IgD-negative memory B cell (primary cell): ENCODE measurements at regions not wholly inside any gene's neighbourhood (a gene's known extent, or its start where the extent isn't known, plus 50 kb on each side); places are given as distances from the start of the nearest gene placed in this dataset.
A peak's percentile ranks its signal among the peaks of the same experiment; 100 is the strongest.

Source experiments
- H3K27ac Mint-ChIP-seq, 3 donors: one replicate each; pipeline ENCODE4 v1.8.0; 2020 to 2022; ENCODE audit warnings: mild to moderate bottlenecking in 3 of 3, mixed read lengths in 3 of 3, moderate library complexity in 1 of 3
- H3K27me3 Mint-ChIP-seq: one replicate; pipeline ENCODE4 v1.8.0; 2021; ENCODE audit warnings: mixed read lengths
- H3K36me3 Mint-ChIP-seq: one replicate; pipeline ENCODE4 v1.8.0; 2020; ENCODE audit warnings: mild to moderate bottlenecking, mixed read lengths
- H3K4me1 Mint-ChIP-seq, 3 donors: one replicate each; pipeline ENCODE4 v1.8.0; 2020 to 2022; ENCODE audit warnings: mixed read lengths in 3 of 3, mild to moderate bottlenecking in 1 of 3
- H3K4me3 Mint-ChIP-seq, 4 donors: one replicate each; pipeline ENCODE4 v1.8.0; 2020 to 2022; ENCODE audit warnings: mild to moderate bottlenecking in 4 of 4, mixed read lengths in 4 of 4, moderate library complexity in 3 of 4
- H3K9me3 Mint-ChIP-seq, 3 donors: one replicate each; pipeline ENCODE4 v1.8.0; 2020 to 2021; ENCODE audit warnings: mixed read lengths in 3 of 3, mild to moderate bottlenecking in 1 of 3

DNA sequence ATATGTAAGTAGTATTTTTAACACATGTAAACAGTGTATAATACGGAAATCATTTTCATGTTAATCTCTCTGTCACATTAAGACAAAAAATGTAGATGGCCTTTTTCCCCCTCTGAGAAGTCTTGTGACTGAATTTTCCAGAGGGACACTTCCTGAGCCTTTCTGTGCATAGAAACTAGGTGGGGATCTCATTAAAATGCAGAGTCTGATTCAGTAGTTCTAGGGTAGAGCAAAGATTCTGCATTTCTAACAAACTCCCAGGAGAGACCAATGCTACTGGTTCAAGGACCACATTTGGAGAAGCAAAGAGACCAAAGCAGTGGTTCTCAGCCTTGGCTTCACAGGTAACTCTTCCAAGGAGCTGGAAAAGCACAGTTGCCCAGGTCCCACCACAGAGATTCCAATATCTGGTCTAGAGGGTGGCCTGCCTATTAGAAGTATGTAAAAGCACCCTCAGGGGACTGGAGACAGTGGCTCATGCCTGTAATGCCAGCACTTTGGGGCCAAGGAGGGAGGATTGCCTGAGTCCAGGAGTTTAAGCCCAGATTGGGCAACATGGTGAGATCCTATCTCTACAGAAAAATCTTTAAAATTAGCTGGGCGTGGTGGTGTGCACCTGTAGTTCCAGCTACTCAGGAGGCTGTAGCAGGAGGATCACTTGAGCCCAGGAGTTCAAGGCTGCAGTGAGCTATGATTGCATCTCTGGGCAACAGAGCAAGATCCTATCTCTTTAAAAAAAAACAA is 378.5 kb downstream of the KIF16B start:
- Mint-ChIP-seq H3K27ac (no peak overlapping the region), H3K27me3 (no peaks in the 10 kb centered on the region), H3K9me3 (peaks cover 0 to 6% (median 0%) of the 10 kb centered on the region in 3 donors)

DNA sequence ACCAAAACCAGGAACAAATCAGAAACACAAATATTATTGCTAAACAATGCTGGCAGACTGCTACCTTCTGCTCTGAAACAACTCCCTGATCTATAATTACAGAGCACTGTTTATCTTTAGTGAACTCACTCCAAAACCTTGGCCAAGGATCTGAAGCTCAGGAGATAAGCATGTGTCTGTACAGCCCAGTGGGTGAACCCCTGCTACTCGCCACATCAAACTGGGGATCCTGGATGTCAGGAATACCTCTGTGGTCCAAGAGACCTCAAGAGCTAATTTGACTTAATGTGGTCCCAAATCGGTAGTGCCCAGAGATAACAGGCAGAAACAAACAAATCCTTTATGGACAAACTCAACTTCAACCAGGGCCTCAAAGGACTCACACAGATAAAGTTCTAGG is 381.8 kb downstream of the KIF16B start:
- Mint-ChIP-seq H3K4me3 (no peak overlapping the region), H3K4me1 (no peaks in the 10 kb centered on the region), H3K27me3 (no peaks in the 10 kb centered on the region), H3K9me3 (no peaks in the 10 kb centered on the region), H3K36me3 (no peaks in the 10 kb centered on the region), H3K27ac (no peak overlapping the region)

More for the DNA sequence above, 378.5 kb downstream of the KIF16B start:
- no peaks in the 10 kb centered on the region for H3K4me1 Mint-ChIP-seq
- H3K36me3 Mint-ChIP-seq, result no peaks in the 10 kb centered on the region
- H3K4me3 Mint-ChIP-seq, result no peak overlapping the region

DNA sequence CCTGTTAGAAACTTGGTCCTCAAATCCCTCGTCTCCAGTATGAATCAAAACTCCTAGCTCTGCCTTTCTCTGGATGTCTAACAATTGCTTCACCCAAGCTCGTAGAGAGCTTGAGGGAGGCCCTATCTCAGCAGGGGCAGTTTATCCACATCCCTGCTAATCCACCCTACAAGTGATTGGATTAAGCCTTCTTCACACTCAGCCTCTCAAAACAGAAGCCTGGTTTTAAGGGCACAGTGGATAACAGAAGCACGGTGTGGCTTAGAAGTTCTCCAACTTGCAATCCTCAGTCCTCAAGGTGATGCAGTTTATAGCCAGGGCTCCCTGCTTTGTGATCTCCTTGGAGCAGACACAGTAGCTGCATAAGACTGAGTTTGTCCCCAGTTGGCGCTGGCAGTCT is 383.9 kb downstream of the KIF16B start:
- Mint-ChIP-seq H3K4me1 (no peaks in the 10 kb centered on the region), H3K36me3 (no peaks in the 10 kb centered on the region), H3K27me3 (no peaks in the 10 kb centered on the region), H3K4me3 (no peak overlapping the region), H3K9me3 (no peaks in the 10 kb centered on the region), H3K27ac (no peak overlapping the region)

DNA sequence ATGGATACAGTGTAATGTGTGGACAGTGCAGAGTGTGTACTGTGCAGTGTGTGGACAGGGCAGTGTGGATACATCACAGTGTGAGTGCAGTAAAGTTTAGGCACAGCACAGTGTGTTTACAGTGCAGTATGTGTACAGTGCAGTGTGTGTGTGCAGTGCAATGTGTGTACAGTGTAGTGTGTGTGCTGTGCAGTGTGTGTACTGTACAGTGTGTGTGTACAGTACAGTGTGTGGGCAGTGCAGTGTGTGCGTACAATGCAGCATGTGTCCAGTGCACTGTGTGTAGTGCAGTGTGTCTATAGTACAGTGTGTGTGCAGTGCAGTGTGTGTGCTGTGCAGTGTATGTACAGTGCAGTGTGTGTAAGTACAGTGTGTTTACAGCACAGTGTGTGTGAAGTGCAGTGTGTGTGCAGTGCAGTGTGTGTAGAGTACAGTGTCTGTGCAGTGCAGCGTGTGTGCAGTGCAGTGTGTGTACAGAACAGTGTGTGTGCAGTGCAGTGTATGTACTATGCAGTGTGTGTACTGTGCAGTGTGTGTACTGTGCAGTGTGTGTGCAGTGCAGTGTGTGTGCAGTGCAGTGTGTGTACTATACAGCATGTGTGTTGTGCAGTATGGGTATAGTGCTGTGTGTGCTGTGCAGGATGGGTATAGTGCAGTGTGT is 385.2 kb downstream of the KIF16B start:
- Mint-ChIP-seq H3K36me3 (no peaks in the 10 kb centered on the region), H3K27me3 (no peaks in the 10 kb centered on the region), H3K4me1 (no peaks in the 10 kb centered on the region), H3K27ac (no peak overlapping the region), H3K9me3 (no peaks in the 10 kb centered on the region), H3K4me3 (no peak overlapping the region)

DNA sequence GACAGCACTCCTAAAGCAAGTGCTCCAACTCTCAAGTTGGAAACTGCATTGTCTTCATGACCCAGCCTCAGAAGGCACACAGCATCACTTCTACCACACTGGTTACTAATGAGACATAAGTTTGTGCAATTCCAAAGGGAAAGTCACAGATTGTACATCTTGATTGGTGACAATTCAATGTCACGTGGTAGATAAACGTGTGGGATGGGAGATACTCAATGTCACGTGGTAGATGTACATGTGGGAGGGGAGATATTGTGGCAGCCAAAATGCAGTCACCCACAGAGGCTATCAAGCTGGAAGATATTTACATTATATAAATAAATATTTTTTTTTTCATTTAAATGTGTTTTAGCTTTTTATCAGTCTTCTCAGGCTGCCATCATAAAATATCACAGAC is 393.3 kb downstream of the KIF16B start:
- Mint-ChIP-seq H3K9me3 (peaks cover 0 to 6% (median 4%) of the 10 kb centered on the region in 3 donors), H3K4me1 (peaks cover 0 to 4% (median 0%) of the 10 kb centered on the region in 3 donors), H3K27me3 (no peaks in the 10 kb centered on the region), H3K4me3 (no peak overlapping the region), H3K27ac (no peak overlapping the region), H3K36me3 (peaks cover 2% of the 10 kb centered on the region)

DNA sequence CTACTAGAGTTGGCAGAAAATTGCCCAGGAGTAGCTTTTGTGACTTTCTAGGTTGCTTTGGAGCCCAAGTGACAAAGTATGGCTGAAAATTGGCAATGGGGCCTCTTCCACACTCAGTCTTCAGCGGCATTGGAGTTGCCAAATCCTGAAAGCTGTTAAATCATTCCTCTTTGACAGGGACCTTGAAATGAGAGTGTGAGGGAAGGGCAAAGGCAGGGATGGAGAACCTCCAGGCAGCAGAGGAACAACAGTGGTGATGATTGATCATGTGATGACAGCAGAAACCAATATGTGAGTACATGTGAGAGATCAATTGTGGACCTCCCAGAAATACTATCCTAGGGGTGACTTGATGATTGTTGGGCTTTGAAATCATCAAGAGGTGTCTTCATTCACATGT is 393.9 kb downstream of the KIF16B start:
- H3K27ac Mint-ChIP-seq, result no peak overlapping the region
- H3K4me1 Mint-ChIP-seq, result peaks cover 0 to 6% (median 1%) of the 10 kb centered on the region in 3 donors
- peaks cover 2% of the 10 kb centered on the region for H3K36me3 Mint-ChIP-seq
- H3K9me3 Mint-ChIP-seq, result peaks cover 0 to 6% (median 4%) of the 10 kb centered on the region in 3 donors
- no peak overlapping the region for H3K4me3 Mint-ChIP-seq
- H3K27me3 Mint-ChIP-seq, result no peaks in the 10 kb centered on the region

DNA sequence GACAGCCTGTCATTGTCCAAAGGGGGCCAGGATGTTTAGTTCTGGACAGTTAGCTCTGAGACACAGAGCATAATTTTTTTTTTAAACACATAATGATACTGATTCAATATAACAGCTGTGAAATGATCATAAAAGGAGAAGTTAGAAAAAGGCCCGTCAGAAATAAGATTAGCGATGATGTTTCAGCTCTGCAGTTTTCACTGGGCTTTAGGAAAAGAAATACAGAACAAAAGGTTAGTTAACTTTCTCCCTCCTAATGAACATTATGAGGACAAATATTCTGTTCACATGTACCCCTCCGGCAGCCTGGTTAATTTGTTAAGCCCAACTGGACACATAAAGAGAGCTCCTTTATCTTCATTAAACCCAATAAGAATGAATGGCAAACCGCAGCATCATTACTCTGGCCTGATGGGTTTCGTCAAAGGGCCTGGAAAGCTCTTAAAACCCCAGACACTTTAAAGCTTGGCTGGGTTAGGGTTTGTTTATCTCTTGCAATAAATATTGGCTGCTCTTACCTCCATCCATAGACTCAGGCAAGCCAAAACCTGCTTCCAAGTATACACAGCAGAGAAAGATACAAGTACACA is 394.6 kb downstream of the KIF16B start:
- peaks cover 0 to 6% (median 4%) of the 10 kb centered on the region in 3 donors for H3K9me3 Mint-ChIP-seq
- no peak overlapping the region for H3K27ac Mint-ChIP-seq
- peaks cover 0 to 6% (median 1%) of the 10 kb centered on the region in 3 donors for H3K4me1 Mint-ChIP-seq
- no peaks in the 10 kb centered on the region for H3K27me3 Mint-ChIP-seq
- peaks cover 2% of the 10 kb centered on the region for H3K36me3 Mint-ChIP-seq
- H3K4me3 Mint-ChIP-seq, result no peak overlapping the region

DNA sequence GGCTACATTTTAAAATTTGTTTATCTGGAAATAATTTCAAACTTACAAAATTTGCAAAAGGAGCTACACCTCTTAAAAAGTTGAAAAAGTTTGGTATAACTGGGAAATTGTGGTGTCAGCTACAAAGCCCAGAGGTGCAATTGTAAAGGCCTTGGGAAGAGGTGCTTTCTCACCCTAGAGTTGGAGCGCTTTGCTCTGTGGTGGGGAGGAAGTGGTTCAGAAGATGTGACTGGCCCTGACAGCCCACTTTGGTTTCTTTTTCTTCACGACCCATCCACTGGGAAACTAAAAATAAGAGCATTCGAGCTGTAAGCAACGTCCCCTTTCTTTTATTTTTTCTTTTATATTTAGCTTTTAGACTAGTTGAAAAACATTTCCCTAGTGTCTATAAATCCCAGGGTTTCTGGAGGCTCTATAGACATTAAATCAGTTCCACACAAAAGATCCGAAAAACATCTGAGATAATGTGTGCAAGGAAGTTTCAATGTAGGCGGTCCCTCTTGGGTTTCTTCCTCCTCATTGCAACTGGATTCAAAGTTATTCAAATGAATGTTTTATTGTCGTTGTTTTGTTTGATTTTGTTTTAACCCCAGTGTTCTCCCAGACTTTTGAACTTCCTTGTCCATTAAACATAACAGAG is 397.8 kb downstream of the KIF16B start:
- Mint-ChIP-seq H3K4me3 (peak overlapping the region in 2 of 4 donors; percentile 48 to 52), H3K9me3 (peaks cover 0 to 6% (median 4%) of the 10 kb centered on the region in 3 donors), H3K27ac (no peak overlapping the region), H3K4me1 (peaks cover 0 to 6% (median 1%) of the 10 kb centered on the region in 3 donors), H3K27me3 (no peaks in the 10 kb centered on the region), H3K36me3 (peaks cover 2% of the 10 kb centered on the region)

DNA sequence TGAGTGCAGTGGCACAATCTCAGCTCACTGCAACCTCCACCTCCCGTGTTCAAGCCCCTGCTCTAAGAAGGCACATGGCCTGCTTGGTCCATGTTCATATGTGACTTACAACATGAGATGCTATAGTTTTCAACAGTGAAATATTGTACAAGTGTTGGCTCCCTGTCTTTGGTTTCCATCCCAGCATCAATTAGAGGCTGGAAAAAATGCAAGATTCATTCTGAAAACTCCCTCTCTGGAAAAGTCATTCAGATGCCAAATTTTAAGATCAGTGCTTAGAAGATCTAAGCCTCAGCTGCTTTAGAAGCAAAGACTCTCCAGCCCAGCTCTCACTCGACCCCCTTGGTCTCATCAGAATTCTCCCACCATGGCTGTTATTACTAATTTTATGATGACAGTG is 398.9 kb downstream of the KIF16B start:
- H3K9me3 Mint-ChIP-seq, result peaks cover 0 to 2% (median 0%) of the 10 kb centered on the region in 3 donors
- H3K27me3 Mint-ChIP-seq, result no peaks in the 10 kb centered on the region
- no peak overlapping the region for H3K4me3 Mint-ChIP-seq
- H3K4me1 Mint-ChIP-seq, result peaks cover 0 to 6% (median 1%) of the 10 kb centered on the region in 3 donors
- H3K27ac Mint-ChIP-seq, result no peak overlapping the region
- peaks cover 2% of the 10 kb centered on the region for H3K36me3 Mint-ChIP-seq

DNA sequence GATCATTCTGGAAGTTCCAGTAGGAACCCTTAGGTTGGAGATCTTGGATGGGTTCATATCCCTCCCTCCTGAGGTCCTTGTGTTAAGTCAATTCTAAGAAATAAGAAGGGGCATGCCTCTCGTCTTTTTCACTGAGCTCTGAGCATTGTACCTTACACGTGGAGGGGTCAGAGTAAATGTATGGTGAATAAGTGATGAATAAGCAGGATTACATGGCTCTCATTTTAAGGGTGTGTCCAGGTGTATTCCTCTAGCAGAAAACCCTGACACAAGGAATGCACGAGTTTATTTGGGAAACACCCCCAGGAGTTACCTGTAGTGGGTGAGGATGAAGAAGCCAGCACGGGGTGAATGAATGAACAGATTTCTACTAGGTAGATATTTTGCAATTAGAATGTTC is 400.2 kb downstream of the KIF16B start:
- Mint-ChIP-seq H3K4me3 (no peak overlapping the region), H3K27ac (no peak overlapping the region), H3K36me3 (peaks cover 2% of the 10 kb centered on the region), H3K27me3 (no peaks in the 10 kb centered on the region), H3K9me3 (peaks cover 0 to 2% (median 0%) of the 10 kb centered on the region in 3 donors), H3K4me1 (peaks cover 0 to 6% (median 1%) of the 10 kb centered on the region in 3 donors)

DNA sequence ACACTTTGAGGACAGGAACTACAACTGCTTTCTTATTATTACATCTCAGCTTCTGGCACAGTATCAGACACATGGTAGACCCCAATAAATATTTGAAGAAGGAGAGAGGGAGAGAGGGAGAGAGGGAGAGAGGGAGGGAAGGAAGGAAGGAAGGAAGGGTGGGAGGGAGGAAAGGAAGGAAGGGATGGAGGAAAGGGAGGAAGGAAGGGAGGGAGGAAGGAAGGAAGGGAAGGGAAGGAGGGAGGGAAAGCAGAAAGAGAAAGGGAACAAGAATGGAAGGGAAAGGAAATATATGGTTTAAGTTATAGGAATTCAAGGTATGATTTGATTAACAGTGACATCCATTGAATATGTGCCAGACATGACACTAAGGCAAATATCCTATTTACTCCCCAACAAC is 402.1 kb downstream of the KIF16B start:
- Mint-ChIP-seq H3K36me3 (peaks cover 2% of the 10 kb centered on the region), H3K27me3 (no peaks in the 10 kb centered on the region), H3K9me3 (peaks cover 0 to 2% (median 0%) of the 10 kb centered on the region in 3 donors), H3K27ac (no peak overlapping the region), H3K4me1 (peaks cover 0 to 6% (median 1%) of the 10 kb centered on the region in 3 donors), H3K4me3 (peak overlapping the region in 1 of 4 donors; percentile 43)

DNA sequence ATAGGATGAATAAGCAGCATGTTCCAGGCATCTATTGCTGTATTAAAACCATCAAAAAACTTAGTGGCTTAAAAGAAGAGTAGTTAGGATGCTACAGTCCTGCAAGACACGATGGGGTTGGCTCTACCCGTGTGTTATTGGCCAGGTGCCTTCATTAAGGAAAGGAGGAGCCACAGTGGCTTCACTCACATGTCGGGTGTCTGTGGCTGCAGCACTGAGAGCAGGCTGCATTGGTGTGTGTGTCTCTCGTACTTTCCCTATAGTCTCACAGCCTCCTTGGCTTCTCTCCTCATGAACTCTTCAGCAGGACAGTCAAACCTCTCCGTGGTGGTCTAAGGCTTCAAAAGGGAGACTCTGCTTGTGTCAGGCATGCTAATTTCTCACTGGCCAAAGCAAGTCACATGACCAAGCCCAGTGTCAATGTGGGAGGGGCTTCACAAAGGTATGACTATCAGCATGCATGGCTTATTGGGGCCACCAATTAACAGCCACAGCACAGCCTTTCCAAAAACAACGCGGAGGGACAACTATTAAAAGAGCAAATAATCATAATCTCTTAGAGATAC is 402.8 kb downstream of the KIF16B start:
- peaks cover 2% of the 10 kb centered on the region for H3K36me3 Mint-ChIP-seq
- H3K4me1 Mint-ChIP-seq, result peaks cover 0 to 3% (median 1%) of the 10 kb centered on the region in 3 donors
- H3K27me3 Mint-ChIP-seq, result no peaks in the 10 kb centered on the region
- H3K9me3 Mint-ChIP-seq, result peaks cover 0 to 2% (median 0%) of the 10 kb centered on the region in 3 donors
- H3K27ac Mint-ChIP-seq, result no peak overlapping the region
- no peak overlapping the region for H3K4me3 Mint-ChIP-seq

DNA sequence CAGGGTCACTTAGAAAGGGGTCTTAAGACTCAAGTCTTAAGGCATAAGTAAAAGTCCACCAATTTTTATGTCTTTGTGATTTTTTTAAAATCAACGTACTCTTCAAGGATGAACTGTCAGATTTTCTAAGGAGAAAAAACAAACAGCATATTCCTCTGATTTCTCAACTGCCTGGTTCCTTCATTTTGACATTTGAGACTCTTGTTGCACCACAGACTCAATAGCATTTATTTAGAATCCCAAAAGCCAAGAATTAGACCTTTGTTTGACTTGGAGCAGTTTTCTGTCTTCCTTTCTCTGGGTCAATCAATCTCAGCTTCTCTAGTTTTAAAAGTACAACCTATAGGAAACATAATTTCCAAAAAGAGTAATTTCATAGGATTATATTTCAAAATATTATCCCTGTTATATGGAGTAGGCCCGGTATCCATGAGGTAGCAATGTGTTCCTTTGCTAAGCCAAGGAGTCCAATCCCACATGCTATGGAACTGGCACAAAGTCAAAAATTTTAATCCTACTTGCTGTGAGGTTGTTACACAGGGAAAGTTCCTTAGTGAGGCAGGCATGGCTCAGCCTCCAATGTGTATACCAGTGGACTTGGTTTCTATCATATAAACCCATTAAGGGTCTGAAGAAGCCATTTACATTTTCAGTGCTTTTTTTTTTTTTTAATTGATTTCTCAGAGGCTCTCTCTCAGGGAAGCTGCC is 405.7 kb downstream of the KIF16B start:
- no peaks in the 10 kb centered on the region for H3K27me3 Mint-ChIP-seq
- H3K4me1 Mint-ChIP-seq, result peaks cover 0 to 2% (median 0%) of the 10 kb centered on the region in 3 donors
- H3K9me3 Mint-ChIP-seq, result peaks cover 2 to 3% (median 2%) of the 10 kb centered on the region in 3 donors
- H3K4me3 Mint-ChIP-seq, result no peak overlapping the region
- no peak overlapping the region for H3K27ac Mint-ChIP-seq
- H3K36me3 Mint-ChIP-seq, result no peaks in the 10 kb centered on the region

DNA sequence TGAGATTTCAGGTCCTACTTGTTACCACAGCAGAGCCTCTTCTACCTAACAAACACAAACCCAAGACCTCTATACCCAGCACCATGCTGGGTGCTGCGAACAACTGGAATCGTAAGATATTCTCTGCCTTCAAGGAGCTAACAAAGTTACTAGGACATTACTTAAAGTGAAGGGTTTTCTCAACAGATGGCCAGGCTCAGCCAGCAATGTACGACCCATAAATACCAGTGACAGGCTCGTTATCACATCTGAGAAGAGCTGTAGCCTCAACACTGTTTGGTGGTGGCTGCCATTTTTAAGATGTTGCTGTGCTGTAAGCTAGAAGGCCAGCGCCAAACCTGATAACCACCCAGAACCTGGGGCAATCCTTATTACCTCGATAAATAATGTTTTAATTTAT is 406.5 kb downstream of the KIF16B start:
- Mint-ChIP-seq H3K9me3 (peaks cover 0 to 3% (median 2%) of the 10 kb centered on the region in 3 donors), H3K27ac (no peak overlapping the region), H3K36me3 (no peaks in the 10 kb centered on the region), H3K27me3 (no peaks in the 10 kb centered on the region), H3K4me1 (peaks cover 0 to 2% (median 0%) of the 10 kb centered on the region in 3 donors), H3K4me3 (no peak overlapping the region)
